Endometrium (tissue), 2 donors: ENCODE measurements at regions not wholly inside any gene's neighbourhood (a gene's known extent, or its start where the extent isn't known, plus 50 kb on each side); places are given as distances from the start of the nearest gene placed in this dataset.
"Not testable (repeated sequence)": the region's sequence is repeated elsewhere in the genome, so short reads cannot be mapped to it uniquely, and the experiment has no call there.

Experiments
- FAIRE-seq: peaks from 2 replicates; lab custom pipeline; 2012; peaks lifted over from hg19 to GRCh38; lab: Jason Lieb, UNC
- donor health status: control.
- donor health status: control.

GRCh38 chr16:22656573-22656972 is 145.9 kb downstream of the NPIPB5 start:
- FAIRE-seq, result not testable (repeated sequence)

- no peak for FAIRE-seq
These were observed 149.2 kb downstream of the NPIPB5 start for GRCh38 chr16:22659933-22660332.

DNA sequence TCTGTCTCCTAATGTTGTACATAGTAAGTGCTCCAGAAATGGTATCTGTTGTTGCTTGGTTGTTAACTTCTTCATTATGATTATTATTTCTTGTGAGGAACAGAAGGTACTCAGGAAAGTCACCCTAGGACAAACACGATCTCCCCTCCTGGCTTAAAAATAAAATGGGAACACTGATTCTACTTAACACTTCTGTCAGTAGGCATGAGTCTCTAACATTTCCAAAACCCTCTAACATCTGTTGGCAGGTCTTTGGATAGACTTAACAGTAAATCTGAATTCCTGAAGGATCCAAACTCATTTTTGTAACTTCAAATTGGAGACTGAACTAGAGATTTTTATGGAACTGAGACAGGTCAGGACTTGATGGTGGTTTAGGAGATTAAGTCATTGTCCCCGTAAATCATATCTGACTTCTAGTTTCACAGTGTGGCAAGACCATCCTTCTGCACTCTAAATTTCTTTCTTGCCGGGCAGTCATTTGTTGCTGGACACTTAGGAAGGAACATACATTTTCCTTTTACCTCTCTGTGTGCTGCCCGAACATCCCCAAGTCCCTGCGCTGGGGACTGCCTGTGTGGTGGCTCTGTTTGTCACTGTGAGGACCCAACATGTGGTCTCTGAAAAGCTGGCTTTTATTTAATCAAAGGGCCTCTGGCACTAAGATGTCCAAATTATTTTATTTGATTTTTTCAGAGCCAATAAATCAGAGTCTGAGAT is 149.9 kb downstream of the NPIPB5 start:
- FAIRE-seq, result no peak

DNA sequence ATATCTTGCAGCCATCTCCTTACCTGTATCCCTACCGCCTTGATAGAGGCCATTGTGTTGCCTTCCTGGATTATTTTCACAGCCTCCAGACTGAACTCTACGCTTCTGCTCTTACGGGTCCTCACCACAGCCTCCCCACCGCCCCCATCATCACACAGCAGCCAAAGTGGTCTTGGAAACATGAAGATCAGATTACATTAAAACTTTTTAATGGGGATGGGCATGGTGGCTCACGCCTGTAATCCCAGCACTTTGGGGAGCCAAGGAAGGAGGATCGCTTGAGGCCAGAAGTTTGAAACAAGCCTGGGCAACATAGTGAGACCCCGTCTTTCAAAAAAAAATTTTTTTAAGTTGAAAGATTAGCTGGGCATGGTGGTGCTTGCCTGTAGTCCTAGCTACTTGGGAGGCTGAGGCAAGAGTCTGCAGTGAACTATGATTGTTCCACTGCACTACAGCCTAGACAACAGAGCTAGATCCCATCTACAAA is 150.5 kb downstream of the NPIPB5 start:
- FAIRE-seq, result no peak

DNA sequence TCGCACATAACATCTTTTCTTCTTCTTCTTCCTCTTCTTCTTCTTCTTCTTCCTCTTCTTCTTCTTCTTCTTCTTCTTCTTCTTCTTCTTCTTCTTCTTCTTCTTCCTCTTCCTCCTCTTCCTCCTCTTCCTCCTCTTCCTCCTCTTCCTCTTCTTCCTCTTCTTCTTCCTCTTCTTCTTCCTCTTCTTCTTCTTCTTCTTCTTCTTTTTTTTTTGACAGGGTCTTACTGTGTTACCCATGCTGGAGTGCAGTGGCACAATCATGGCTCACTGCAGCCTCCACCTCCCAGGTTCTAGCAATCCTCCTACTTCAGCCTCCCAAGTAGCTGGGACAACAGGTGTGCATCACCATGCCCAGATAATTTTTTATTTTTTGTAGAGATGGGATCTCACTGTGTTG is 151.0 kb upstream of the HS3ST2 start:
- FAIRE-seq, result not testable (repeated sequence)

GRCh38 chr16:22663389-22664064 is 150.4 kb upstream of the HS3ST2 start:
- no peak for FAIRE-seq

DNA sequence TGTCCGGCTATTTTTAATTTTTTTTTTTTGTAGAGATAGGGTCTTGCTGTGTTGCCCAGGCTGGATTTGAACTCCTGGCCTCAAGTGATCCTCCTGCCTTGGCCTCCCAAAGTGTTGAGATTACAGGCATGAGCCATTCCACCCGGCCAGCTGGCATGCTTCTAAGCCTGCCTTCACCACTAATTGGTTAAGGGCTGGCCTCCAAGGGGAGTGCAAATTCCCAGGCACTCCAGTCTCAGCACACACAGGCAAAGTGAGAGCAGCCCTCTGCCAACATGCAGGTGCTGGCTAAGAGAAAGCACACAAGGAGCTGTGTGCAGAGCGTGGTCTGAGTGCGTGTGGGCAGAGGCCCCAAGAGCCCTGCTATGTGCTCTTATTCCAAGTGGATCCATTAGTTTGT is 149.8 kb upstream of the HS3ST2 start:
- FAIRE-seq, result no peak

DNA sequence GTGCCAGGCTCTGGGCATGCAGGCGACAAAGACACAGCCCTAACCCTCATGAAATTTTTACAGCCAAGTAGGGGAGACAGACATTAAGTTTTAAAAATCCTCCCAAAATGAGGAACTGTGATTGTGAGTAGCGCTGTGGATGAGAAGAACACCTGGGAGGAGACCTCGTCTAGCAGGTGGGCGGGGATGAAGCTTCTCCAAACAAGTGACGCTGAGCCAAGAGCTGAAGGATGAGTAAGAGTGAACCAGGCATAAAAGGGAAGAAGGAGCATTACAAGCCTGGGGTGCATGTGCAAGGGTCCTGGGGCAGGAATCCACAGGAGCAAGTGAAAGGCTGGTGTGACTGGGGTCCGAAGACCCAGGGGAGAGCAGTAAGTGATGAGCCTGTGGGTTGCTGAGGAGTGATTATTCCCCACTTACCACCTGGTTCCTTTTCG is 149.4 kb upstream of the HS3ST2 start:
- FAIRE-seq, result no peak

GRCh38 chr16:22665048-22665797 is 148.7 kb upstream of the HS3ST2 start:
- no peak for FAIRE-seq

- no peak for FAIRE-seq
These were observed 148.2 kb upstream of the HS3ST2 start for GRCh38 chr16:22665803-22666202.

GRCh38 chr16:22668318-22668717 is 145.6 kb upstream of the HS3ST2 start:
- FAIRE-seq, result no peak

GRCh38 chr16:22670044-22670536 is 143.9 kb upstream of the HS3ST2 start:
- FAIRE-seq, result no peak

DNA sequence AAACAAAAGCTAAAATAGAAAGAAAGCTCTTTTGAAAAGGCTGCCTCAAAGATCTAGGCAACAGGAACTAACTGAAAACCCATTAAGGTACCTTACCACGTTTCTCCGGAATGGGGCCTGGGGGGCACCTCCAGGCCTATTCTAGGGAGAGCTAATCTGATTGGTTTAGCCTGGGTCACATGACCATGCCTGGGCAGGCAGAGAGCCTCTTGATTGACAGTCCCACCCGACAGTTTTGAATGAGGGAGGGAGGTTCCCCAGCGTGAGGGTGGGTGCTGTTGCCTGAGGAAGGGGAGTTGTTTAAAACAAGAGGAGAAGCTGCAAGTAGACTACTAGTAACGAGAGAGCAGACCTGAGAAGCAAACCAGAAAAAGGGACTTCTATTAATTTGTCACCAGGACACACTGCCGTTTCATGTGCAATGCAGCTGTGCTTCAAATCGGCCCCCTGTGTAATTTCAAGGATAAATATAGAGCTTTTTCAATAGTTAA is 143.4 kb upstream of the HS3ST2 start:
- FAIRE-seq, result no peak

DNA sequence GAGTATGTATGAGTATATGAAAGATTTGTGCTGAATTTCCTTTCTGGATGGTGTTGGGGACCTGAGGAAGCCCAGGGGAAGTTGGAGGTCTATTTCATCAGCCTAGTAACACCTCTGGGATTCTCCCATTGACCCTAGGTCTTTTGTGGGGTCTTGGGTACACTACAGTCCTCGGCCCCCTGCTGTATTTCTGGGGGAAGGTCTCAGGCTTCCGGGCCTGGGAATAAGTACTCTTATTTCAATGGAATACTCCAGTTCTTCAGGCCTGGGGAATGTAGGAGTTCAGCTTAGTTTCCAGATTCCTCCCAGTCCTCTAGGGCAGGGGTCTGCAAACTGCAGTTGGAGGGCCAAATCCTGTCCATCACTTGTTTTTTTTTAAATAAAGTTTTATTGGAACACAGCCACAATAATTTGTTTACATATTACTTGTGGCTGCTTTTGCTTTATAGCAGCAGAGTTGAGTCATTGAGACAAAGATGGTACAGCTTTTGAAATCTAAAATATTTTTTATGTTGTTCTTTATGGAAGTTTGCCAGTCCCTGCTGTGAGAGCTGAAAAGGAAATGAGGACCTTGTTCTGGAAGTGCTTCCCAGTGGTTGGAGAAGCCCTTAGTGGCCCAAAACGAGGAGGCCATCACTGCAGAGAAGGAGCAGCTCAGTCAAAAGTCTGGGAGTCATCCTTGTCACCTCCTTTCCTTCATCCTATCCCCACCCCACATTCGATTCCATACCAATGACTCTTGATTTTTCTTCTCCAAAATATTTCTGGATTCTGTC is 142.5 kb upstream of the HS3ST2 start:
- FAIRE-seq, result no peak

DNA sequence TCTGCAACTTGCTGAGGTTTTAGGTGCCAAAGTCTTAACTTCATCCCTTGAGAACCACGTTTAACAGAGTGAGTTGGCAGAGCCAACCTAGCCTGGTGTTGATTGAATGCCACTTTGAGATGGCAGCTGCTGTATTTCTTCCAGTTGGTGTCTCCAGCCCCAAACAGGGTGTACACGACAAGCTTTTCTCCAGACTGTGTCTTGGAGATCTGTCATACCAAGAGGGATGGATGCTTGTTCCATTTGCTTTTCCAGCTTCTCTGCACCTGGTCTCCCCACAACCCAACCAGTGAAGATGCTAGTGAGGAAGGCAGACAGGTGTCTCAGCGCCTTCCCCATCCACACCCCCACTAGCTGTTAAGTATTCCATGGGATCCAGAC is 141.1 kb upstream of the HS3ST2 start:
- no peak for FAIRE-seq

DNA sequence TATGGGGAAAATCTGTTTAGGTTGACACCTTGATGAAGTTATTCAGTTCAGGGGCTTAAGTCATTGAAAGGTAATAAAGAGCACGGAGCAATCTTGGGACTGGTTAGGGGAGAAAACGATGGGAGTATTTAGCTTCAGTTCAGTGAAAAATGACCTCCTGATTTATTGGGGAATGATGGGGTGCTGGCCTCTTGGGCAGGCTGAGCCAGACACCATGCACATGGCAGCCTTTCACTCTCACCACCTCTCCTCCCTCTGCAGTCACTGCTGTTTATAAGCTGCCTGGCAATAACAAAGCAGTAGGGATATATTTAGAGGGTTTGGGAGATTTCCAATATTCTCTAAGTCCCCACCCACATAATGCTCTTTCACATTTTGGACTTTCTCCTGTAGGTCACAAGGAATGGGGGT is 140.5 kb upstream of the HS3ST2 start:
- FAIRE-seq, result no peak

GRCh38 chr16:22674832-22675191 is 139.2 kb upstream of the HS3ST2 start:
- FAIRE-seq, result no peak

DNA sequence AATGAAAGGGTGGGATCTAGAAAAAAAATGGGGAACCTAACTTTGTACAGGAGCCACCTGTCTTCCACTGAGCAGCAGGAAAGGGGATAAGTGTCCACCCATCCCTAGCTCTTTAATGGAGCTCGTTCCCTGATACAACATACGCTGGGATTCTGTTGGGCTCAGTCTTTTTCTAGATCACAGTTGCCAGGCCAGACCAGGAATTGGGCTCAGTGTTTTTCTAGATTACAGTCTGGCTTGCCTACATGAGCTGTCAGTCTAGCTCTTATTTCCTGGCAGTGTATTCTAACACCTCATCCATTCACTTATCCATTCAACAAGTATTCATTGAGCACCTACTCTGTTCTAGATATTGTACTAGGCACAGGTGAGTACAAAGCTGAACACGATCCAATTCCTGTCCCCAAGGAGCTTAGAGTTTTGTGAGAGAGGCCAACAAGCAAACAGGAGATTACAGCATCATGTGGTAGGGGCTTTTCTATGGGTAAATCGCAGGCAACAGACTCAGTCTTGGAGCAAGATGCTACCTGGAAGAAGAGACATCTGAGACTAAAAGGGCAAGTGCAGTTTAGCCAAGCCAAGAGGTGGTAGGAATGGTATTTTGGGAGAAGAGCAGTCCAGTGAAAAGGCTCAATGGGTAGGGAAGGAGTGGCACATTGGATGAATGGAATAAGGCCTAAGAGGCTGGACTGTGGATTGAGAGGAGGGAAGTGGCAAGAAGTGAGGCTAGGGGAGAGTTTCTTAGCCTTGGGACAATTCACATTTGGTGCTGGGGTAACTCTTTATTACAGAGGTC is 138.0 kb upstream of the HS3ST2 start:
- no peak for FAIRE-seq

- no peak for FAIRE-seq
These were observed 136.7 kb upstream of the HS3ST2 start for GRCh38 chr16:22677024-22677830.

- no peak for FAIRE-seq
These were observed 135.7 kb upstream of the HS3ST2 start for GRCh38 chr16:22678311-22678710.
